Lung microvascular endothelial cell (primary cell): ENCODE measurements at regions not wholly inside any gene's neighbourhood (a gene's known extent, or its start where the extent isn't known, plus 50 kb on each side); places are given as distances from the start of the nearest gene placed in this dataset.
"Not testable (repeated sequence)": the region's sequence is repeated elsewhere in the genome, so short reads cannot be mapped to it uniquely, and the experiment has no call there.

ENCODE experiments used
- DNase-seq, 2 donors: peaks; one replicate each; pipeline versions ENCODE4 v3.0.0 to v3.0.0-alpha.2; 2010; ENCODE audit warnings: low read depth in 2 of 2

DNA sequence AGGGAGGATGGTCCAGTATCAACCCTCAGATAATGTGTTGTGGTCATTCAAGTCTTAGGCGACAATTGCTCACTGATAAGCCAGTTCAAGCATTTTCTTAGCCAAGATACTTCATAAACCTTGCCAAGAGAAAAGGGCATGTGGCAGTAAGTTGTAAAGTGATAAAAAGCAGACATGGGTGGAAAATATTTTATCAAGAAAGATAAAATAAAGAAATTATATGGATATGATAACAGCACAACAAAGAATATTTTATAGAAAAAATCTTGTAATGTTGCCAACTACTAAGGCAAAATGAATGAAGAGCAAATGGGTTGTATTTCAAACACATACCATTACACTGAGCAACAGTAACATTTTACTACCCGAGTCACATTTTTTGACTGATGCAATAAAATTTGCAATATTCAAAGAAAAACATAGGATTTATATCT is 217.4 kb upstream of the PITX2 start:
- DNase-seq = no peak

DNA sequence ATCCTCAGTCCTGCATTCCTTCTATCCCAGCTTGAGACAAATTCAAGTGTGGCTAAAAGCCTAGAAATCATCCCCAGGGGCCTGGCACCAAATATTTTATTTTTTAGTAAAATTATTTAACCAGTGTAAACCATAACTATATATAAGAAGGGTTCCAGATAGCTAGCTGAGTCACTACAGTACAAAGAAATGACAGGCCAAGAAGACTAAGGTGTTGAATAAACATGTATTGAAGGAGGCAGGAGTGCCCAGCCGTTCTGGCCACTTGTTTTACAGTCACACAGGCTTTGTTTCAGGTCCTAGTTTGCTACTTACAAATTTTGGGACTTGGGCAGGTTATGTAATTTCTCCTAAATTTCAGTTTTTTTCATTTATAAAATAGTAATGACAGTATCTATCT is 225.9 kb upstream of the PITX2 start:
- no peak for DNase-seq

DNA sequence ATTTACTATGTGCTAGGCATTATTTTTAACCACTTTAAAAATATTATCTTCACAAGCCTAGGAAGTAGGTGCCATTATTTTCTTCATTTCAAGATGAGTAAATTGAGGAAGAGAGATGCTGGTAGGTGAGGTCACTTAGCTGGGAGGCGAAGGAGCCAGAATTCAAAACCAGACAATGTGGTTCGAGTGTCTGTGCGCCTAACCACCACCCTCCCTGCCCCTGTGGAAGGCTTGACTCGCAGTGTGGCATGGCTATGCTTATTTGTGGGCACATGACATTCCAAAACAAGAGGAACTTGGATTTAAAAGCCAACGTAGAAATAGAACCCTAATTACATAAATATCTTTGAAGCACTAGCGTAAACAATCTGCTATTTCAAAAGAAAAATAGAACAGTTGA is 226.6 kb upstream of the PITX2 start:
- DNase-seq = no peak

DNA sequence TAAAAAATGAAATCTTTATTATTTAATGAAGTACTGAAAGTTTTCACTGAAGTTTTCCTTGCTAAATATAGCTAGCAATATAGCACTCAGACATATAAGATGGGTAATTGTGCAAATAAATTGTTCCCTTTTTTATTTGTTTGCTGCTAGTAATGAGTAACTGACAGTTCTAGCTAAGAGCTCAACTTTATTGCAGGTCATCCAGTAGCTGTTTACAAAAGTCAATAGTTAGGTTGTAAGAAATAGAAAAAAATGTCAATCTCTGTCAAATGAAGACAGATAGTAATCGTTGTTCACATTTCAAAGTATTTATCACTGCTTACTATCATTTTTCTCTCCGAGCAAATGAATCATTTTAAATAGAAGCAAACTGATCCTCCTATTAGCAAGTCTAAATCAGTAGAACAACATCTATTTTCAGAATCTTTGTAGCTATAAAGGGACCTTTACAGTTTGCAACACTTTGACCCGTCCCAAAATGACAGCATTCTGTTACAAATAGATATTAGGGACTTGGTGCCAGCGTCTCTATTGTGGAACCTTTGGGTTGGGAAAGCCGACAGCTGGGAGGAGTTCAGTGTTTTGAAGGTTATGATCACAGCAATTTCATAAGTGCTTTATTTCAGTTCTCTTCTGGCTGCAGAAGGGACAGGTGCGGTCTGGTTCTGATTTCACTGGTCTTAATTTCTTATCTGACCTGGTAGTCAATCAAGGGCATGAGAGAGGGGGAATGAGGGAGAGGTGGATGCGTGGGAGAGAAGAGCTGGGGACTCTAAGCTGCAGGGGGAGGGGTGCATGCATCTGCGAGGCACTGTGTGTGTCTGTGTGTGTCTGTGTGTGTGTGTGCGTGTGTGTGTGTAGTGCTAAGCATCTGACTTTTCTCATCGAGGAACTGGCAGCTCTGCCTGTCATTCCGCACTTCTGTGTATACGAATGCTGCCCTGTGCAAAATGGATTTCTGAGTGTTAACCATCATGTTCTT is 227.9 kb upstream of the PITX2 start:
- no peak for DNase-seq

DNA sequence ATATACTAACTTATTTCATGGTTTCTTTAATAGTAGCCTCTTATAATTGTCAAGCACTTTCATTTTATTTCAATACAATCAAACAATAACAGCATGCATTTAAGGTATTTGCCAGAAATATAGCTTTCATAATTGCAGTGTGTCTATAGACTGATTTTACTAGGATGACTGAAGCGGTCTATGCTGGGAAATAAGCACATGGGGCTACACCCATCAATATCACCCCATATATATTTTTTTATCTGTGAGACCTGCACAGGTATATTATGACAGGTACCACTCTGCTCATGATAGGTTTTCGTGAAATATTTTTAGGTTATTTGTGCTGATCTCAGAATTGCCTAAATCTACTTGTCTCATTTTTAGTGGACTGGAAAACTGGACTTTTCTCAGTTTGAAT is 229.1 kb upstream of the PITX2 start:
- DNase-seq = no peak

DNA sequence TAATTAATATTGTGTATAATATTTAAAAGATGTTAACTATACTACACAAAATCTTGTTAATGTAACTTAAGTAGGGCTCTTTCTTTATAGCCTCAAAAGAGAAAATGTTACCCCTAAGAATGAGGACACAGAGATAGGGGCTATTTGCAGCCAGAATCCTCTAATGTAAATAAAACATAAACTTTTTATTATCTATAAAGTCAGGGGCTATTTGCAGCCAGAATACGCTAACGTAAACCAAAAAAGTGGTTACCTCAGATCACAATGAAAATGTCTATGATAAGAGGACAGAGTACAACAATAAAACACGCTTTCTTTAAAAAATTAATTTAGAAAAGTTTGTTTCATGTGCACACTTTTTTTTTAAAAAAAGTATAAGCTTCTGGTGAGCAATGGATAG is 229.9 kb upstream of the PITX2 start:
- no peak for DNase-seq

DNA sequence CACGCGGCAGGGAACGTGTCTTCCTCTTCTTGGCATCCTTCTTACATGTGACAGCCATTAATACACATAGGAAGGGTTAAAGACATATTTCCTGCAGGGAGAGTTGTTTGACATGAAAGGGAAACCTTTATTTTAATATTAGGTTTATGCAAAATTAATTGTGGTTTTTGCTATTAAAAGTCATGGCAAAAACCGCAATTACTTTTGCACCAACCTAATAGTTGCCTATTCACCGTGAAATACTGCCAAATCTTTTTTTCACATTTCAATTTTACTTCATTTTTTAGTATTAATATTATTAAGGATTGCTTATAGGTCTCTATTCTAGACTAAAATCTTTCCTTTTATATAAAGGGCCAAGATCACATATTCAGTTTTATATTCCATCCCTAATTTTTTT is 230.4 kb upstream of the PITX2 start:
- no peak for DNase-seq

DNA sequence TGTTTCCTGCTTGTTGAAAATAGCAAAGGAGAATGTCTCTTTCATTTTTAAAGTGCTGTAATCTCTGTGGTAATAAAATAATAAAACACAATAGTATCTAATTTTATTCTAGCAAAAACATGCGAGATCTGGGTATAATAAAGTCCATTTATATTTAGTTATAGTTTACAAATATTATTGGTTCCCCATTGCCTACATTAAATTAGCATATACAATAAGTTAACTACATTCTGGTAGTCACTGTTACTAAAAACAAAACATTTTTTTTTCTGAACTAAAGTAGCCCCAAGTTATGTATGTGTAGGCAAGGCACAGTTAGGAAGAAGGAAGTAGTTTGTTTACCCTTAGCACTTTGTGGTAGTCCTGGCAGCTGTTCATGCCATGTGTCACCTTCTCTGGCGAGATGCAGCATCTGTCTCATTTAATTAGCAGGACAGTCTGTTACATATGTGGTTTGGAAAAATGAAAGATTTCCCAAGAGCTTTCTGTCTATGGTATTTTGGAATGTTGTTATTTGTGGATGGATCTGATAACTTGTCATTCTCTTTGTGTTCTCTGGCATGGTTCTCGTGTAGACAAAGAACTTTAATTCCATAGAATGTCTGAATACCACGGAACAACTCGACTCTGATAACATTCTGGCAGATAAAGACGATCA is 231.3 kb upstream of the PITX2 start:
- peak; percentile 4 to 73 for DNase-seq

DNA sequence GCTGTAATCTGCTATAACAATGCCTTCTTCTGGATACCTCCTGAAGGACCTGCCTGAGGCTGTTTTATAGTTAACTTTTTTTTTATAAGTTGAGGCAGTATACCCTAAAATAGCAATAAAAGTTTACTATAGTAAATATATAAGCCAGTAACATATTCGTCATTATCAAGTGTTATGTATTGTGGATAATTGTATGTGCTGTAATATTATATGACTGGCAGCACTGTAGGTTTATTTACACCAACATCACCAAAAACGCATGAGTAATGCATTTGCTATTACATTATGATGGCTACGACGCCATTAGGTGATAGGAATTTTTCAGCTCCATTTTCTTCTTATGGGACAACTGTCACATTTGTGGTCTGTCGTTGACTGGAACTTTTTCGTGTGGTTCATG is 237.2 kb upstream of the PITX2 start:
- no peak for DNase-seq

DNA sequence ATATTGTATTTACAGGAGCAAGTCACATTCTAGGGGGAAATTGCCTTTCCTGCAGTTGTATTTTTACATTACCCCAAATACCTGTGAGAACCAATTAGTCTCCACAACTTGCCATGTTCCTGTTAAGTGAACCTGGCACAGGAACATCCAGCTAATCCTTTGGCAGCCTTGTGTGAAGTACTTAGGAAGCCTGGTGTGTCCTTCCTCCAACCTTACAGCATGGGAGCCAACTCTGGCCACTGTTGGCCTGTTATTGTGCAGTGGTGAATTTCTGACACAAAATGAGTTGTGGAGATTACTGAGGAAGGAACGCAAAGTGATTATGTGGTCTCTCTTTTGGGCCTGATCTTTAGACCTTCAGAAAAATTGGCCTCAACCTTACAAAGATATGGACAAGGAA is 238.0 kb upstream of the PITX2 start:
- no peak for DNase-seq

DNA sequence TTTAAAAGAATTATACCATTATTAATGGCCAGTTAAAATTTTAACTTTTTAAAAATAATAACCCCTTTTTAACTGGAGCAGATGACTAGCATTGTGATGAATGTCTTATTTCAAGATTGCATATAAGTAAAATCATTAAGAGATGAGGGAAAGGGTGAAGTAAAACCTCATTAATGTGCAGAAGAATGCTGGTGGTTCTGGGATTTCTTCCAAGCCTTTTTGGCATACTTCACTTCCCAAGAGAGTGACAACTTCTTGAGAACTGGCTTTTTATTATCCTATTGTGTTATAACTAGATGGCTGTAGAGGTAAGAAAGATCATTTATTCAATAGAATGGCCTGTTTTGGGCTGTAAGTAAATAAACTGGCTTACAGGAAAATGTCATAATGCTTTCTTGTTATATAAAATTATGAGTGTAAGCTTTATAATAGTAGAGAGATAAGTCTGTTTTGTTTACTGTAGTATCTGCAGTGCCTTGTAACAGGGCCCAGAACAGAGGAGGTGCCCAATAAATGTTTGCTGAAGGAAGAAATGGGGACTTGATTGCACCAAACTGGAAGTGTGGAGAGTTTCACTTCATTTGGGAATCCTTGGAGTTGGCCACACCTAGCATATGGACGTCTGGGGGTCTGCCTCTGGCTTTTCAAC is 242.9 kb upstream of the PITX2 start:
- DNase-seq = no peak

DNA sequence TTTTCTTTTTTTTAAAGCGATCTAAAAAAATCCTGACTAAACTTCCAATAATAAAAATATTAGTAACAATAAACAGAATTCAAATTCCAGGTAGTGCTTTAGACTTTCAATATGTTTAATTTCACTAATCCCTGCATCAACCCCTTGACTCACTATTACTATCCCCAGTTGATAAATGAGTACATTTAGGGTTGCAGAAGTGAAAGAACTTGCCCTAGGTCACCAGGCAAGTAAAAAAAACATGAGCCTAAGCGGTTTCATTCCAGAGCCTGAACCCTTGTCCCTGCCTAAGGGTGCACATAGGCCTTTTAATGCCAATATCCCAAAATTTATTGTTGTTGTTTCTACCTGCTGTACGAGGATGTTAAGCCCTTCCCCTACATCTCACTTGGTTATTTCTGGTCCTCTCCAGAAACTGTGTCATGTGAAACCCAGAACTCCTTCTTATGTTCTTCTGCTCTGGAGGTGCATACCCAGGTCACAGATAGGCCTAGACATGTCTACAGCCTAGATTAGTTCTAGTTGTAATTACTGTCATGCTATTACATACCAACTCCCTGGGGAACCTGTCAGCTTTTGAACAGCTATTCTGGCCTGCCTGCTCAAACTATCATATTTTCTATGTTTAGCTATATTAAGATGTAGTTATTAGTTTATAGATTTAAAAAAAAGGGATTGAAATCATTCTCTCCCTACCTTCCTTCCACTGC is 244.5 kb upstream of the PITX2 start:
- DNase-seq = no peak

DNA sequence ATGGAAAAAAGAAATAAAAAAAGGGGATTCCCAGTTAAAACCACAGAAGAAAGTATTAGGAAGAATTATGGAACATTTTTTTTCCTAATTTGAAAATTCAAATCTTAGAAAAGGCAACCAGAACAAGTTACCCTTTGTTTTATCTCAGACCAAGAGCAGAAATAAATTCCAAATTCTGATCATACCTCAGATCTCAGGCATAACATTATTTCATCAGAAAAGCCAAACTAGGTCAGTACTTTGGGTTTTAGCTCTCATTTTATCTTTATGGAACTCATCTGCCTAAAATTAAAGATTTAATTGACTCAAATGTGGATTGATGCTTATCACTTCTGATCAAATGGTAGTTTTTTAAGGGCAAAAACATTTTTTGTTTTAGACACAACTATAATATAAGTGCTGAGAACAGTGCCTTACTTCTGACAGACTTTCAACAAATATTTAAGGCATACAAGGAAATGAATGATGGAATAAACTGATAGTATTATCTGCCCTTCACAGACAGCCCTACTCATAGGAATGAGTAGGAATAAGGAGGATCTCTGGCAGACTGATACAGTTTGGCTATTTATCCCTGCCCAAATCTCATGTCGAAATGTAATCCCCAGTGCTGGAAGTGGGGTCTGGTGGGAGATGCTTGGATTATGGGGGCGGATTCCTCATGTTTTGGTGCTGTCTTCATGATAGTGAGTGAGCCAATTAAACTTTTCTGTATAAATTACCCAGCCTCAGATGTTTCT is 245.3 kb upstream of the PITX2 start:
- DNase-seq = no peak

DNA sequence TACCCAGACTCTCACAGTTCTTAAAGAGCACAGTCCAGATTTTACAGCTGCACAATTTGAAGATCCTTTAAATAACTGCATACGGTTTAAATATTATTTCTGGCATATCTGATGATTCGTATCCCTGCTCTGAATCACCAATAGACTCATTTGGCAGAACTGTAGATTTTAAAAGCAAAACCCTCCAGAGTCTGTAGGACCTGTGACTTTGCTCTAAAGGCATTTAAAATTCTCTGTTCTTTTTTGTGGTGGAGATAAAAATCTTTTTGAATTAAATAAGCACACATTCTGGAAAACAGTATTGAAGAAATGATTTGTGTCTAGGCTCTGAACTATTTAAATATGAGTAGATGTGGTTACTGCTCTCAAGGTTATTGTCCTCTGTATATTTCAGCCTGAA is 246.2 kb upstream of the PITX2 start:
- peak in 1 of 2 donors; percentile 27 for DNase-seq

DNA sequence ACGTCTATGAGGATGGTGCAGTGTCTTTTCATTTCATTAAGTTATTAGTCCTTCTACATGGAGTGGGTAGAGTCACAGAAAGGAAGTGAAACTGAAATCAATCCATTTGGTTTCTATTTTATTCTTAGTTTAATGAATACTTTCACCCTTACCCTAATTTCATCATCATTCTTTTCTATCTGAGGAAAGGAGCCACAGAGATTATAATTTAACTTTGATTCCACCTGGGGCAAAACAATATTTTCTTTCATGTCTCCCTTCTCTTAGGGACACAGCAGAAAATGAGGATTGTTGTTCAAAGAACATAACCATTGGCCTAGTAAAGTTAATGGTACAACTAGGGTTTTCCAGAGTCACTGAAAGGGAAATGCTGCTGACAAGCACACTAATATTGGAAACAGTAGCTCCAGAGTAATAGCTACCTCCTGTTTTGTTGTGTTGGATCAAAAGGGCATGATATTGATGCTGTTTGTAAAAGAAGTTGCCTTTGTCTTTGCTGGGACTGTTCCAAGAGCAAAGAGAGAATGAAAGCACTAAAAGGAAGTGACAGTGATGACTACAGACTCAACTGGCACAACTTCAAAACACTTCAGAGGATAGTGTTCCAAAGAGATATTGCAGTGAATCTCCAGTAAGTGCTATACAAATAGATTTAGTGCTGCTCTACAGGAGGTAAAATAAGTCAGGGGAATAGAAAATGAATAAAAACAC is 247.1 kb upstream of the PITX2 start:
- DNase-seq = peak in 1 of 2 donors; percentile 97

DNA sequence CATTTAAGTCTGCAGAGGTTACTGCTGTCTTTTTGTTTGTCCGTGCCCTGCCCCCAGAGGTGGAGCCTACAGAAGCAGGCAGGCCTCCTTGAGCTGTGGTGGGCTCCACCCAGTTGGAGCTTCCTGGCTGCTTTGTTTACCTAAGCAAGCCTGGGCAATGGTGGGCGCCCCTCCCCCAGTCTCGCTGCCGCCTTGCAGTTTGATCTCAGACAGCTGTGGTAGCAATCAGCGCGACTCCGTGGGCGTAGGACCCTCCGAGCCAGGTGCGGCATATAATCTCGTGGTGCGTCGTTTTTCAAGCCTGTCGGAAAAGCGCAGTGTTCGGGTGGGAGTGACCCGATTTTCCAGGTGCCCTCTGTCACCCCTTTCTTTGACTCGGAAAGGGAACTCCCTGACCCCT is 253.3 kb upstream of the PITX2 start:
- DNase-seq = not testable (repeated sequence)

DNA sequence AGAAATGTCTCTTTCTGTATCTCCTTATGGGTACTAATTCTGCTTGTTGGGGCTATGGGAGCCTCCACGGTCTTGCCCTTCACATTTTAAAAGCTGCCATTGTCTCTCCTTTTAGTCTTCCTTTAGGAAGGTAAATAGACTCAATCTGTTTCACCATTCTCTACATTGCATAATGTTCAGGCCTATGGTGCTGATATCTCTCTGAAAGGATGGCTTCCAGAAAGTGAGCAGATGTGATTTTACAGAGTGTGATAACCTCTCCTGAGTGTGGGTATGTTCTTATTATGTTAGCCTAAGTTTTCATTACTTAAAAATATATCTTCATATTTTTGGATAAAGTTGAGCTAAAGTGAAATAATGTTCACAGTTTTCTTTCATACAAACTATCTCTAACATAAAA is 254.0 kb upstream of the PITX2 start:
- DNase-seq = no peak

DNA sequence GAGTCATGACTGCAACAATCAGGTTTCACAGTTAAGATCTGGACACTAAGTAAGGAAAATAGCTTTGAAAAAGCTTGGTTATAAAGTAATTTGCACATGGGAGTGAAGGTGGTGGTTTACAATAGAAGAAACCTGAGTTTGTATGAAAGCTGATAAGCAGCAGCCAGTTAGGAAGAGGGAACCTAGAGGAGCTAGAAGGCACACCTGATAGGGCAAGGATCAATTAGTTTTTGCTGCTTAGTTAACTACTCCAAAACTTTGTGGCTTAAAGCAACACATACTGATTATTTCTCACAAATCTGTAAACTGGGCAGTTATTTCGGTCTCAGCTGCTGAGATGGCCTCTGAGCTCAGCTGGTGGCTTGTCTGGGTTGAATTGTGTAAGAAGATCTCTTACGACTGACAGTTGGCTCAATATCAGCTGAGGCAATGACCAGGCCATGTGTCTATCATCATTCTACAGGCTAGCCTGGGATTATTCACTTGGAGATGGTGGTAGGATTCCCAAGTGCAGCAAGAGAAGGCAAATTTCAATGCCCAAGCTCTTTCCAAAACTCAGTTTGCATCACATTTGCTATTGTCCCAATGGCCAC is 255.0 kb upstream of the PITX2 start:
- DNase-seq = no peak

DNA sequence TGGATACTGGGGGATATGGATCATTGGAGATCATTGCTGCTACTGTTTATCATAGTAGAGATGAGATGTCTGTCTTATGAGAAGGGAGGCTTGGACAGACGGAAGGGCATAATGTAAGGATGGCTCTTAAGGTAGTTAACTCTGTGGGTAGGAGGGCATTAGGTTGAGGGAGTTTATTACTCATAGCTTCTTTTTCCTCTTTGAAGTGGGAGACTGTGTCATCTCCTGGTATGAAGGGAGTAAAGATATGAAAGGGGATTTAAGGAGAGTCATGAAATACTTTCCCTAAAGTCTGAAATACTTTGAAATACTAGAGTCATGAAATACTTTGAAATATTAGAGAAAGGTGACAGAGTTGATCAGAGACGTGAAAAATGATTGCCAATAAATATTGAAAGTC is 255.5 kb upstream of the PITX2 start:
- no peak for DNase-seq

DNA sequence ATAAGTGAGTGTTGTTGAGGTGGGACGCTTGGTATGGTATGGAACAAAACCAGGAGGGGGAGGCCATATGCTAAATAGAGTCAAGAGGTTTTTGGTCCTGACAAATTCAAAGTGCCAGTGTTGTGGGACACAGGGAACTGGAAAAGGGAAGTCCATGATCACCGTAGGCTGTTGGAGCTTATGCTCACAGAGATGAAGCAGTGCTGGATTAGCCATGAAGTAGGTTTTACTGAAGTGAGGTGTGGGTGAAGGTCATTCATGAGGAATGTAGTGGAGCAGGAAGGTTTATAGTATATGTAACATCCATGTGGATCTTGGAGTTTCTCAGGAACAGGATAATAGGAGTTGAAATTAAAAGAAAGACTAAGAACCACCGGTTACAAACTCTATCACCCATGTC is 256.1 kb upstream of the PITX2 start:
- no peak for DNase-seq
